CD4-positive, alpha-beta T cell (primary cell): ENCODE measurements at regions not wholly inside any gene's neighbourhood (a gene's known extent, or its start where the extent isn't known, plus 50 kb on each side); places are given as distances from the start of the nearest gene placed in this dataset.

Source experiments
- ATAC-seq: fragments of 200-7000 bp; cut with Tn5 transposase; one replicate; pipeline ENCODE4 v1.10.0; 2022; ENCODE audit warnings: mild to moderate bottlenecking; ENCODE audit not compliant: poor library complexity
- CTCF ChIA-PET: fragments of 350-600 bp; sonication (Branson Sonifier 250); formaldehyde crosslinking; loops from one replicate; lab custom pipeline; 2021; ENCODE audit warnings: antibody characterized with exemption, inconsistent platforms; lab: Charles Lee
- POLR2A ChIA-PET: fragments of 350-600 bp; sonication (Branson Sonifier 250); formaldehyde crosslinking; loops from one replicate; lab custom pipeline; 2021; ENCODE audit warnings: antibody characterized with exemption, inconsistent platforms; lab: Charles Lee
- DNase-seq, 14 experiments: peaks; one replicate each; pipeline ENCODE4 v3.0.0-alpha.2; 2013 to 2020; ENCODE audit warnings: mixed read lengths in 2 of 14
- H3K27ac ChIP-seq, 2 donors: one replicate each; pipeline versions ENCODE4 v1.5.1 to v1.7.0; 2013; ENCODE audit warnings: low read length in 2 of 2, low read depth in 1 of 2, mild to moderate bottlenecking in 1 of 2
- H3K27me3 ChIP-seq, 2 experiments: 1 replicate in 1 of 2; 2 replicates in 1 of 2; pipeline versions ENCODE4 v1.6.1 to v1.7.0; 2013; ENCODE audit warnings: low read length in 2 of 2, control low read depth in 1 of 2, mild to moderate bottlenecking in 1 of 2, moderate library complexity in 1 of 2; ENCODE audit not compliant: insufficient read depth in 2 of 2, control insufficient read depth in 1 of 2
- H3K36me3 ChIP-seq: one replicate; pipeline ENCODE4 v1.6.1; 2013; ENCODE audit warnings: low read length, control low read depth; ENCODE audit not compliant: insufficient read depth
- H3K4me1 ChIP-seq: one replicate; pipeline ENCODE4 v1.6.1; 2013; ENCODE audit warnings: low read length, control low read depth; ENCODE audit not compliant: insufficient read depth
- H3K4me3 ChIP-seq: one replicate; pipeline ENCODE4 v1.5.1; 2013; ENCODE audit warnings: mild to moderate bottlenecking, low read length, moderate library complexity
- H3K9me3 ChIP-seq, 2 experiments: 1 replicate in 1 of 2; 2 replicates in 1 of 2; pipeline versions ENCODE4 v1.6.1 to v1.7.0; 2013; ENCODE audit warnings: low read length in 2 of 2, mild to moderate bottlenecking in 2 of 2, control low read depth in 1 of 2, moderate library complexity in 1 of 2; ENCODE audit not compliant: control insufficient read depth in 1 of 2, insufficient read depth in 1 of 2
- H3K27ac Mint-ChIP-seq: one replicate; pipeline ENCODE4 v1.8.0; 2020; ENCODE audit warnings: mixed read lengths
- H3K27me3 Mint-ChIP-seq: one replicate; pipeline ENCODE4 v1.8.0; 2021; ENCODE audit warnings: mixed read lengths
- H3K36me3 Mint-ChIP-seq: one replicate; pipeline ENCODE4 v1.8.0; 2021; ENCODE audit warnings: low read depth, mixed read lengths
- H3K4me1 Mint-ChIP-seq: one replicate; pipeline ENCODE4 v1.8.0; 2021; ENCODE audit warnings: low read depth, mixed read lengths
- H3K4me3 Mint-ChIP-seq: one replicate; pipeline ENCODE4 v1.8.0; 2020; ENCODE audit warnings: mild to moderate bottlenecking, mixed read lengths
- H3K9me3 Mint-ChIP-seq: one replicate; pipeline ENCODE4 v1.8.0; 2020; ENCODE audit warnings: mixed read lengths
- intact Hi-C, 2 experiments: fragments of 100-400 bp; cut with DNase I in 1 of 2; cut with micrococcal nuclease in 1 of 2; formaldehyde crosslinking; loops; one replicate each; pipeline versions ENCODE4 v1.15.1 to v1.9.0; 2023 to 2025; cut with DNase I, micrococcal nuclease
- TF ChIP-seq, protein P1 (sequence below): fragments of 200-600 bp; IDR thresholded peaks from one replicate; pipeline ENCODE4 v1.8.0; 2022; ENCODE audit warnings: antibody characterized with exemption, mild to moderate bottlenecking

DNA sequence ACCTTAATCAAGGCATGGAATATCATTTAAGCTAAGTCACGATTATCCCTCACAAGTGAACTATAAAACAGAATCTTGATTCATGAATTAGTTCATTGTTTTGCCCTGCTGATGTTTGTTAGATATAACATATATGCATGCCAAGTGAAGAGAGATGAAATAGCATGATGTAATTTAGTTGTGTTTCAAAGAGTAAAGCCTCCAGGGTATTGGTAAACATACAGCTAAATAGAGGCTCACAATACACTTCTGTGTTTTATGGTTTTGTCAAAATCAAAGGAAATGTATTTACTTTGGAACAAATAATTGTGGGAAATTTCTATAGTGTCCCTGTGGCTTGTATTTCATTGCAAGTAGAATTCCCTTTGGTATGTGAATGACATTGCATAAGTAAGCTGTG is 69.0 kb upstream of the LEF1 start:
- no peaks in the 10 kb centered on the region for H3K9me3 ChIP-seq
- H3K4me1 ChIP-seq: no peaks in the 10 kb centered on the region
- Mint-ChIP-seq H3K27ac (no peak overlapping the region), H3K4me1 (peaks cover 18% of the 10 kb centered on the region), H3K9me3 (no peaks in the 10 kb centered on the region), H3K27me3 (no peaks in the 10 kb centered on the region), H3K36me3 (peaks cover 24% of the 10 kb centered on the region), H3K4me3 (no peak overlapping the region)
- DNase-seq (no peak), ATAC-seq (no peak)
- no peak overlapping the region for H3K27ac ChIP-seq
- H3K4me3 ChIP-seq: no peak overlapping the region
- CTCF ChIA-PET: no interaction called here
- intact Hi-C loops: no loop called here
- no peaks in the 10 kb centered on the region for H3K27me3 ChIP-seq
- POLR2A ChIA-PET: interaction anchor here (1.9 kb wide), 1 partner anchor 12 kb away, joined by 5 read pairs; no protein-coding TSS in a partner anchor
- TF ChIP-seq, protein P1, sequence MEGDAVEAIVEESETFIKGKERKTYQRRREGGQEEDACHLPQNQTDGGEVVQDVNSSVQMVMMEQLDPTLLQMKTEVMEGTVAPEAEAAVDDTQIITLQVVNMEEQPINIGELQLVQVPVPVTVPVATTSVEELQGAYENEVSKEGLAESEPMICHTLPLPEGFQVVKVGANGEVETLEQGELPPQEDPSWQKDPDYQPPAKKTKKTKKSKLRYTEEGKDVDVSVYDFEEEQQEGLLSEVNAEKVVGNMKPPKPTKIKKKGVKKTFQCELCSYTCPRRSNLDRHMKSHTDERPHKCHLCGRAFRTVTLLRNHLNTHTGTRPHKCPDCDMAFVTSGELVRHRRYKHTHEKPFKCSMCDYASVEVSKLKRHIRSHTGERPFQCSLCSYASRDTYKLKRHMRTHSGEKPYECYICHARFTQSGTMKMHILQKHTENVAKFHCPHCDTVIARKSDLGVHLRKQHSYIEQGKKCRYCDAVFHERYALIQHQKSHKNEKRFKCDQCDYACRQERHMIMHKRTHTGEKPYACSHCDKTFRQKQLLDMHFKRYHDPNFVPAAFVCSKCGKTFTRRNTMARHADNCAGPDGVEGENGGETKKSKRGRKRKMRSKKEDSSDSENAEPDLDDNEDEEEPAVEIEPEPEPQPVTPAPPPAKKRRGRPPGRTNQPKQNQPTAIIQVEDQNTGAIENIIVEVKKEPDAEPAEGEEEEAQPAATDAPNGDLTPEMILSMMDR: no peak
- no peaks in the 10 kb centered on the region for H3K36me3 ChIP-seq

DNA sequence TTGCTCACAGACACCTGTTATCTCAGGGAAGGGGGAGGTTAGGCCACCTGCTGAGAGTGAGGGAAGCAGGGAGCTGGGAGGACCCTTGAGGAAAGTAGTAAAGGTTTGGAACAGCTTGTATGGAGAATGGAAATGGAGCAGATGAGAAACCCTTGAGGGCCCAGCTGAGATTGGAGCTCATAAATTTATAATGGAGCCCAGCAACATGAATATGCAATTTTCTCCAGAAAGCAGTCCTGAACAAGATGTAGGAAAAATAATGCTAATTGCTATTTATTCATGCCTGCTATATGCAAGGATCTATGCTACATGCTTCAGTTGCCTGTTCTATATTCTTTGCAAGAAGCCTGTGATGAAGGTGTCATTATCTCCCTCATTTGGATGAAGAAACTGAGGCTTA is 67.5 kb upstream of the LEF1 start:
- ATAC-seq (no peak), DNase-seq (no peak)
- H3K4me3 ChIP-seq: no peak overlapping the region
- ChIA-PET POLR2A (interaction anchor here (1.9 kb wide), 1 partner anchor 14 kb away, joined by 5 read pairs; no protein-coding TSS in a partner anchor), CTCF (no interaction called here)
- Mint-ChIP-seq H3K4me3 (no peak overlapping the region), H3K27ac (no peak overlapping the region), H3K36me3 (peaks cover 34% of the 10 kb centered on the region), H3K9me3 (no peaks in the 10 kb centered on the region), H3K27me3 (no peaks in the 10 kb centered on the region), H3K4me1 (peaks cover 18% of the 10 kb centered on the region)
- H3K27ac ChIP-seq: no peak overlapping the region
- H3K9me3 ChIP-seq: no peaks in the 10 kb centered on the region
- TF ChIP-seq, protein P1: no peak
- no peaks in the 10 kb centered on the region for H3K36me3 ChIP-seq
- H3K27me3 ChIP-seq: no peaks in the 10 kb centered on the region
- H3K4me1 ChIP-seq: no peaks in the 10 kb centered on the region
- intact Hi-C loops: no loop called here

DNA sequence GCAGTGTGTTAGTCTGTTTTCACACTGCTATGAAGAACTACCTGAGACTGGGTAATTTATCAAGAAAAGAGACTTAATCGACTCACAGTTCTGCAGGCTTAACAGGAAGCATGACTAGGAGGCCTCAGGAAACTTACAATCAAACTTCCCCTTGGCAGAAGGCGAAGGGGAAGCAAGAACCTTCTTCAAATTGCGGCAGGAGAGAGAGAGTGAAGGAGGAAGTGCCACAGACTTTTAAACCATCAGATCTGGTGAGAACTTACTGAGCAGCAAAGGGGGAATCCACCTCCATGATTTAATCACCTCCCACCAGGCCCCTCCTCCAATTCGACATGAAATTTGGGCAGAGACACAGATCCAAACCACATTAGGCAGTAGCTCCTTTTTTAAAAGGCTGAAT is 59.2 kb upstream of the LEF1 start:
- no peak overlapping the region for H3K4me3 ChIP-seq
- Mint-ChIP-seq H3K27ac (peak overlapping the region; percentile 17), H3K27me3 (no peaks in the 10 kb centered on the region), H3K4me3 (no peak overlapping the region), H3K36me3 (peaks cover 34% of the 10 kb centered on the region), H3K9me3 (peaks cover 2% of the 10 kb centered on the region), H3K4me1 (peaks cover under 1% of the 10 kb centered on the region)
- H3K27me3 ChIP-seq: no peaks in the 10 kb centered on the region
- no peaks in the 10 kb centered on the region for H3K4me1 ChIP-seq
- H3K9me3 ChIP-seq: no peaks in the 10 kb centered on the region
- TF ChIP-seq, protein P1: no peak
- H3K27ac ChIP-seq: no peak overlapping the region
- POLR2A ChIA-PET: no interaction called here
- intact Hi-C loops: no loop called here
- CTCF ChIA-PET: no interaction called here
- DNase-seq: no peak
- ATAC-seq: no peak
- H3K36me3 ChIP-seq: no peaks in the 10 kb centered on the region
